Heart right ventricle (tissue), 16 donors: ENCODE measurements at regions not wholly inside any gene's neighbourhood (a gene's known extent, or its start where the extent isn't known, plus 50 kb on each side); places are given as distances from the start of the nearest gene placed in this dataset.

Experiments
- ATAC-seq, 8 donors: fragments of 200-7000 bp; cut with Tn5 transposase; one replicate each; pipeline ENCODE4 v1.9.1; 2020; ENCODE audit warnings: mild to moderate bottlenecking in 8 of 8, moderate library complexity in 8 of 8, moderate number of reproducible peaks in 1 of 8
- DNase-seq, 2 donors: peaks; one replicate each; pipeline ENCODE4 v3.0.0-alpha.2; 2020
- H3K27ac ChIP-seq, 10 donors: fragments of 200-600 bp; sonication (generic) in 2 of 10; one replicate each; pipeline versions ENCODE4 v1.5.0 to v1.8.0; 2020 to 2022; ENCODE audit warnings: mild to moderate bottlenecking in 3 of 10
- H3K27me3 ChIP-seq, 7 donors: fragments of 200-600 bp; one replicate each; pipeline ENCODE4 v1.8.0; 2021 to 2022; ENCODE audit warnings: mild to moderate bottlenecking in 2 of 7
- H3K36me3 ChIP-seq, 9 donors: fragments of 200-600 bp; sonication (generic) in 1 of 9; one replicate each; pipeline versions ENCODE4 v1.5.0 to v1.8.0; 2020 to 2022; ENCODE audit warnings: mild to moderate bottlenecking in 2 of 9
- H3K4me1 ChIP-seq, 9 donors: fragments of 200-600 bp; sonication (generic) in 1 of 9; one replicate each; pipeline versions ENCODE4 v1.5.0 to v1.8.0; 2020 to 2022; ENCODE audit warnings: mild to moderate bottlenecking in 4 of 9
- H3K4me3 ChIP-seq, 10 donors: fragments of 200-600 bp; sonication (generic) in 2 of 10; one replicate each; pipeline versions ENCODE4 v1.5.0 to v1.8.0; 2020 to 2022; ENCODE audit warnings: mild to moderate bottlenecking in 7 of 10, moderate library complexity in 2 of 10
- H3K9me3 ChIP-seq, 11 donors: fragments of 200-600 bp in 10 of 11; sonication (generic) in 2 of 11; one replicate each; pipeline versions ENCODE4 v1.5.0 to v1.8.0; 2013 to 2022; ENCODE audit warnings: mild to moderate bottlenecking in 2 of 11, control low read depth in 1 of 11, moderate library complexity in 1 of 11
- CTCF ChIP-seq, 9 donors: fragments of 200-600 bp; sonication (generic) in 2 of 9; IDR thresholded peaks; one replicate each; pipeline versions ENCODE4 v1.5.0 to v1.8.0; 2021 to 2022; ENCODE audit warnings: antibody characterized with exemption in 9 of 9, mild to moderate bottlenecking in 5 of 9, moderate library complexity in 1 of 9
- WGBS, 2 donors: extraction: QIAGEN DNeasy Blood & Tissue Kit; methylation state at CpG; one replicate each; pipeline ENCODE4 v1.1.7; 2013; ENCODE audit warnings: inconsistent platforms in 1 of 2; 5-methylcytosine and 5-hydroxymethylcytosine counted together
- intact Hi-C, 10 donors: fragments of 100-400 bp; cut with DNase I; formaldehyde crosslinking; loops; one replicate each; pipeline versions ENCODE4 v1.11.1 to v1.14.2; 2022
- donor health status: Arrhythmogenic right ventricular cardiomyopathy.
- donor health status: ischemic (EF 13 %, LVEDD 7.1; RV severe dilation, severe dysfunction).
- donor health status: healthy with polysubstance abuse.
- donor health status: DM: no; HTN: yes; CAD: no.
- donor health status: DM: no; HTN: no; CAD: no.
- donor health status: ischemic (EF 25% LVEDD 6.9; RV normal size, moderate dysfunction).
- donor health status: ischemic (EF 25% LVEDD 5.7; RV mildly dilated, moderate dysfunction).
- donor health status: healthy.
- donor health status: DM: yes; HTN: yes; CAD: no.
- donor health status: Ischemic cardiomyopathy.
- donor health status: ischemic (EF 35%, LVEDD 5.7; RV mildly dilated, moderate dysfunction).
- donor health status: nonischemic (EF 11% LVEDD 7.7; RV severe dilation, severe dysfunction).
- donor health status: DM: yes; HTN: yes; CAD: no.
- donor health status: PGD.
- donor health status: ischemic (EF 29% LVEDD 5.4; RV normal size, mild dysfunction).
- donor health status: nonischemic (EF 23%, LVEDD 6.1; RV moderate dilation, normal function).

DNA sequence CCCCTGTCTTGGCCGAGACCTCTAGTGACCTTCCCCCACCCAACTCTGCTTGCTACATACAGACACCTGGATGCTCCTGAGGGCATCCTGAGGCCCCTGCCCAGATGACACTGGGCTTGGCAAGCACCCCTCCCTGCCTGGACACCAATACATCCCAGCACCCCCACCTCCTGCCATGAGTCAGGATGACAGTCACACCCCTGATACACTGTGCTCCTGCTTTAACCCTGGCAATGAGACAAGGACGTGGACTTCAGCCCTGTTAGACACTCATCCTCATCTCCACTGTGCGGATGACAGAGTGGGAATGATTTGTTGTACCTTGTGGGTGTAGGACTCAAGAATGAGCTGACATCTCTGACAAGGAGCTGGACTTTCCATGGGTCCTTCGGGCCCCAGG, 186.3 kb upstream of the ADCY1 start:
- peaks cover 0 to 3% (median 0%) of the 10 kb centered on the region in 11 donors for H3K9me3 ChIP-seq
- DNase-seq, result no peak
- WGBS, 2 donors, result 78 to 80% methylated on average over 4 of the region's 4 CpGs
- H3K27me3 ChIP-seq, result peaks cover 0 to 5% (median 0%) of the 10 kb centered on the region in 7 donors
- H3K4me3 ChIP-seq, result no peak overlapping the region
- intact Hi-C loops, result no loop called here
- no peak for ATAC-seq
- no peak overlapping the region for H3K27ac ChIP-seq
- H3K36me3 ChIP-seq, result no peaks in the 10 kb centered on the region
- TF ChIP-seq CTCF (IDR thresholded peaks at IDR 0.05), result no peak
- H3K4me1 ChIP-seq, result peaks cover 0 to 6% (median 0%) of the 10 kb centered on the region in 9 donors

DNA sequence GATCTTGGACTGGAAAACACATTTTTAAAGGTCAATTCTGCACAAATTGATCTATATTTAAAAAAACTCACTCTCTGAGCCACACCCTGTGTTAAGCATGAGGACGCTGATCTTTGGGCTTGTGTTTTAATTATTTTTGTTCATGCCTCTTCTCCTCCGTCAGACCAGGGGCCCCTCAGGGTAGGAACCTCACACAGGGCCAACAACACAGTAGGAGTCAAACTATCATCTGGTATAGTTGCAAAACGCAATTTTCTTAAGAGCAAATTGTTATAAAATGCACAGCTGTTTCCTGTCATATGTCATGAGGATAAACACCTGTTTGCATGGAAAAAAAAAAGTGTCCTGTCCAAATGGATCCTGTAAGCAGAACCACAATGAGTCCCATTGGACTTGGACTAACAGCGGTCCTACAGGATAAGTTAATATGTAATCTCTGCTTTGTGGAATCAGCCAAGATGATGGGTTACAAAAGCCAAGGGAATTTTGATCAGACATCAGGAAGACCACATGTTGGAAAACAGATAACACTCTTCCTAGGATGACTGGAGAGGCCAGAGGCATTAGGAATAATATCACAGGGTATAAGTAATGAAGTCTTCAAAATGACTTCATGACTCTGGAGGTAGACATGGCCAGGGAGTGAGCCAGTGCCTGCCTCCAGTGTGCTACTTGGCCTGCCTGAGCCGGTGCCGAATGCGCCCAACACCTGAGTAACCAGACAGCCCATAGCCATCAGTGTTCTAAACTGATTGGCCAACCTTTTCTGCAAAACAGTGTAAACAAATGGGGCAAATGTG, 184.9 kb upstream of the ADCY1 start:
- H3K36me3 ChIP-seq, result no peaks in the 10 kb centered on the region
- peak overlapping the region in 1 of 10 donors; percentile 16 for H3K27ac ChIP-seq
- DNase-seq, result no peak
- H3K4me3 ChIP-seq, result no peak overlapping the region
- WGBS, 2 donors, result 57 to 69% methylated on average over 7 of the region's 7 CpGs
- intact Hi-C loops, result no loop called here
- TF ChIP-seq CTCF (IDR thresholded peaks at IDR 0.05), result no peak
- peak in 6 of 8 donors; percentile 58 to 77 (median 69) for ATAC-seq
- peaks cover 0 to 5% (median 0%) of the 10 kb centered on the region in 7 donors for H3K27me3 ChIP-seq
- peaks cover 0 to 6% (median 0%) of the 10 kb centered on the region in 9 donors for H3K4me1 ChIP-seq
- H3K9me3 ChIP-seq, result peaks cover 0 to 10% (median 7%) of the 10 kb centered on the region in 11 donors

- 84 to 94% methylated on average over 4 of the region's 4 CpGs for WGBS, 2 donors
- TF ChIP-seq CTCF (IDR thresholded peaks at IDR 0.05), result no peak
- Histone ChIP-seq H3K27ac (no peak overlapping the region), H3K4me3 (no peak overlapping the region), H3K9me3 (peaks cover 0 to 14% (median 8%) of the 10 kb centered on the region in 11 donors), H3K36me3 (no peaks in the 10 kb centered on the region), H3K27me3 (peaks cover 0 to 5% (median 0%) of the 10 kb centered on the region in 7 donors), H3K4me1 (peaks cover 0 to 6% (median 0%) of the 10 kb centered on the region in 9 donors)
- no peak for ATAC-seq
- no peak for DNase-seq
- intact Hi-C loops, result no loop called here
Measured at GRCh38 chr7:45390180-45390579, 184.0 kb upstream of the ADCY1 start.

- intact Hi-C loops, result no loop called here
- DNase-seq (no peak), ATAC-seq (no peak)
- H3K27ac ChIP-seq, result no peak overlapping the region
- H3K9me3 ChIP-seq, result peaks cover 0 to 14% (median 8%) of the 10 kb centered on the region in 11 donors
- no peak overlapping the region for H3K4me3 ChIP-seq
- peaks cover 0 to 6% (median 0%) of the 10 kb centered on the region in 9 donors for H3K4me1 ChIP-seq
- H3K36me3 ChIP-seq, result no peaks in the 10 kb centered on the region
- peaks cover 0 to 5% (median 0%) of the 10 kb centered on the region in 7 donors for H3K27me3 ChIP-seq
- no peak for TF ChIP-seq CTCF (IDR thresholded peaks at IDR 0.05)
- 73 to 80% methylated on average over 5 of the region's 5 CpGs for WGBS, 2 donors
Measured at GRCh38 chr7:45390731-45391130, 183.4 kb upstream of the ADCY1 start.
